ENCODE measurements at regions not wholly inside any gene's neighbourhood (a gene's known extent, or its start where the extent isn't known, plus 50 kb on each side); places are given as distances from the start of the nearest gene placed in this dataset.

- no peaks in the 10 kb centered on the region for H3K9me3 ChIP-seq (ENCODE audit: low read length)
- CTCF ChIA-PET, result no interaction called here
- no peak for TF ChIP-seq EZH2phosphoT487 (IDR thresholded peaks at IDR 0.05; ENCODE audit: borderline replicate concordance, low read length)
- TF ChIP-seq EZH2 (IDR thresholded peaks at IDR 0.05; ENCODE audit: low read length, unreplicated experiment), result no peak
- TF ChIP-seq CTCF (conservative IDR thresholded peaks at IDR 0.05; ENCODE audit: low read depth, low read length), result no peak
- no peaks in the 10 kb centered on the region for H4K20me1 ChIP-seq (ENCODE audit: low read length)
- no peak overlapping the region for H2AFZ ChIP-seq (ENCODE audit: low read length)
- H3K4me2 ChIP-seq (ENCODE audit: low read length), result no peak overlapping the region
- no peak for DNase-seq
- H3K9me2 ChIP-seq (replicated peaks; ENCODE audit: low read length), result no peaks in the 10 kb centered on the region
- BruUV-seq (replicated peaks), result no TSS peak
- H3K9ac ChIP-seq (ENCODE audit: low read length), result no peak overlapping the region
- no peaks in the 10 kb centered on the region for H3F3A ChIP-seq (ENCODE audit: low read length, unreplicated experiment)
- intact Hi-C loops (cut with micrococcal nuclease), result no loop called here
- no peaks in the 10 kb centered on the region for H3K4me1 ChIP-seq (ENCODE audit: insufficient read depth, low read length)
- H3K27ac ChIP-seq (ENCODE audit: low read length), result no peak overlapping the region
- POLR2A ChIA-PET (ENCODE audit: unreplicated experiment), result no interaction called here
- no peak for ATAC-seq
- no peak overlapping the region for H3K4me3 ChIP-seq (ENCODE audit: low read length)
- no peaks in the 10 kb centered on the region for H3K36me3 ChIP-seq (ENCODE audit: low read depth, low read length)
- H3K27me3 ChIP-seq (ENCODE audit: low read length), result no peaks in the 10 kb centered on the region
- no peaks in the 10 kb centered on the region for H3K79me2 ChIP-seq (ENCODE audit: low read length)
Observed at GRCh38 chr15:56568466-56569167, 103.7 kb upstream of the MNS1 start.

DNA sequence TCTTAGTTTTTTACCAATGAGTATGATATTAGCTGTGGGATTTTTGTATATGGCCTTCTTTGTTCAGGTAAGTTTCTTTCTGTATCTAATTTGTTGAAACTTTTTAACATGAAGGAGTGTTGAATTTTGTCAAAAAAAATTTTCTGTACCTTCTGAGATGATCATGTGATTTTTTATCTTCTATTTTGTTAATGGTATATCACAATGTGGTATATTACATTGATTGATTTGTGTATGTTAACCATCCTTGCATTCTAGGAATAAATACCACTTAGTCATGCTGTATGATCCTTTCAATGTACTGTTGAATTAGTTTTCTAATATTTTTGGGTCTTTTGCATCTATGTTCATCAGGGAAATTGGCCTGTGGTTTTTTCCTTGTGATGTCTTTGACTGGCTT, 92.5 kb upstream of the MNS1 start:
- Histone ChIP-seq H4K20me1 (ENCODE audit: low read length) (no peaks in the 10 kb centered on the region), H3K9me2 (replicated peaks; ENCODE audit: low read length) (no peaks in the 10 kb centered on the region), H3K27me3 (ENCODE audit: low read length) (no peaks in the 10 kb centered on the region), H3K9ac (ENCODE audit: low read length) (no peak overlapping the region), H3K27ac (ENCODE audit: low read length) (no peak overlapping the region), H3K36me3 (ENCODE audit: low read depth, low read length) (no peaks in the 10 kb centered on the region), H3K4me1 (ENCODE audit: insufficient read depth, low read length) (no peaks in the 10 kb centered on the region), H3F3A (ENCODE audit: low read length, unreplicated experiment) (no peaks in the 10 kb centered on the region), H3K79me2 (ENCODE audit: low read length) (no peaks in the 10 kb centered on the region), H3K4me2 (ENCODE audit: low read length) (no peak overlapping the region), H3K9me3 (ENCODE audit: low read length) (no peaks in the 10 kb centered on the region; the same call in 1 of the 2 replicates), H2AFZ (ENCODE audit: low read length) (no peak overlapping the region), H3K4me3 (ENCODE audit: low read length) (no peak overlapping the region)
- ChIA-PET POLR2A (ENCODE audit: unreplicated experiment) (no interaction called here), CTCF (no interaction called here)
- DNase-seq (no peak), ATAC-seq (no peak)
- intact Hi-C loops (cut with micrococcal nuclease), result no loop called here
- TF ChIP-seq EZH2phosphoT487 (IDR thresholded peaks at IDR 0.05; ENCODE audit: borderline replicate concordance, low read length) (no peak), EZH2 (IDR thresholded peaks at IDR 0.05; ENCODE audit: low read length, unreplicated experiment) (no peak), CTCF (conservative IDR thresholded peaks at IDR 0.05; ENCODE audit: low read depth, low read length) (no peak)
- BruUV-seq (replicated peaks), result no TSS peak

- BruUV-seq (replicated peaks), result no TSS peak
- Histone ChIP-seq H3F3A (ENCODE audit: low read length, unreplicated experiment) (no peaks in the 10 kb centered on the region), H3K9ac (ENCODE audit: low read length) (no peak overlapping the region), H3K4me1 (ENCODE audit: insufficient read depth, low read length) (no peaks in the 10 kb centered on the region), H4K20me1 (ENCODE audit: low read length) (no peaks in the 10 kb centered on the region), H3K27me3 (ENCODE audit: low read length) (no peaks in the 10 kb centered on the region), H3K9me3 (ENCODE audit: low read length) (no peaks in the 10 kb centered on the region; the same call in 1 of the 2 replicates), H3K27ac (ENCODE audit: low read length) (no peak overlapping the region), H3K9me2 (replicated peaks; ENCODE audit: low read length) (no peaks in the 10 kb centered on the region), H3K79me2 (ENCODE audit: low read length) (no peaks in the 10 kb centered on the region), H2AFZ (ENCODE audit: low read length) (no peak overlapping the region), H3K4me3 (ENCODE audit: low read length) (no peak overlapping the region), H3K4me2 (ENCODE audit: low read length) (no peak overlapping the region), H3K36me3 (ENCODE audit: low read depth, low read length) (no peaks in the 10 kb centered on the region)
- no peak for ATAC-seq
- TF ChIP-seq EZH2 (IDR thresholded peaks at IDR 0.05; ENCODE audit: low read length, unreplicated experiment), result no peak
- POLR2A ChIA-PET (ENCODE audit: unreplicated experiment), result no interaction called here
- CTCF ChIA-PET, result no interaction called here
- no peak for DNase-seq
- intact Hi-C loops (cut with micrococcal nuclease), result no loop called here
Observed at GRCh38 chr15:56553486-56553885, 88.5 kb upstream of the MNS1 start.

Data from PC-3 (cell line).